KBM-7 (cell line): ENCODE measurements at regions not wholly inside any gene's neighbourhood (a gene's known extent, or its start where the extent isn't known, plus 50 kb on each side); places are given as distances from the start of the nearest gene placed in this dataset.

Source experiments
- DNase-seq: peaks from one replicate; pipeline ENCODE4 v3.0.0-alpha.2; 2015
- in situ Hi-C: fragments of 300-500 bp; cut with MboI; formaldehyde crosslinking; loops from 2 replicates; pipeline ENCODE4 v1.14.3; 2020; ENCODE audit warnings: low sequenced_read_pairs, low pct_unique_long_range_greater_than_20kb, mixed read lengths

- DNase-seq = no peak
- in situ Hi-C loops = no loop called here
These were observed 298.5 kb downstream of the EN1 start for GRCh38 chr2:118548880-118549488.

- in situ Hi-C loops = no loop called here
- DNase-seq = no peak
These were observed 308.2 kb downstream of the EN1 start for GRCh38 chr2:118539290-118539689.

- in situ Hi-C loops = no loop called here
- DNase-seq = no peak
These were observed 311.1 kb downstream of the EN1 start for GRCh38 chr2:118536306-118536705.

GRCh38 chr2:118535818-118536212, 311.6 kb downstream of the EN1 start:
- in situ Hi-C loops = no loop called here
- DNase-seq = no peak

- DNase-seq = no peak
- in situ Hi-C loops = no loop called here
These were observed 312.2 kb downstream of the EN1 start for GRCh38 chr2:118535171-118535817.

- DNase-seq = no peak
- in situ Hi-C loops = no loop called here
These were observed 316.5 kb downstream of the EN1 start for GRCh38 chr2:118530976-118531375.

GRCh38 chr2:118529908-118530599, 317.4 kb downstream of the EN1 start:
- in situ Hi-C loops = no loop called here
- no peak for DNase-seq

- DNase-seq = no peak
- in situ Hi-C loops = no loop called here
These were observed 319.9 kb downstream of the EN1 start for GRCh38 chr2:118527571-118527970.

- DNase-seq = no peak
- in situ Hi-C loops = no loop called here
These were observed 322.1 kb downstream of the EN1 start for GRCh38 chr2:118525346-118525745.

GRCh38 chr2:118524911-118525310, 322.5 kb downstream of the EN1 start:
- DNase-seq = no peak
- in situ Hi-C loops = no loop called here

- in situ Hi-C loops = no loop called here
- DNase-seq = no peak
These were observed 323.7 kb downstream of the EN1 start for GRCh38 chr2:118523761-118524160.

GRCh38 chr2:118521960-118522359, 325.5 kb downstream of the EN1 start:
- DNase-seq = no peak
- in situ Hi-C loops = no loop called here

GRCh38 chr2:118521272-118521671, 326.2 kb downstream of the EN1 start:
- DNase-seq = no peak
- in situ Hi-C loops = no loop called here

GRCh38 chr2:118520246-118520645, 327.2 kb downstream of the EN1 start:
- DNase-seq = no peak
- in situ Hi-C loops = no loop called here

- in situ Hi-C loops = no loop called here
- no peak for DNase-seq
These were observed 327.9 kb downstream of the EN1 start for GRCh38 chr2:118519511-118519910.

GRCh38 chr2:118510807-118511206, 336.6 kb downstream of the EN1 start:
- in situ Hi-C loops = no loop called here
- DNase-seq = no peak

GRCh38 chr2:118509319-118510004, 338.0 kb downstream of the EN1 start:
- in situ Hi-C loops = no loop called here
- no peak for DNase-seq

GRCh38 chr2:118508282-118508681, 339.2 kb downstream of the EN1 start:
- in situ Hi-C loops = no loop called here
- no peak for DNase-seq

- DNase-seq = no peak
- in situ Hi-C loops = no loop called here
These were observed 342.0 kb downstream of the EN1 start for GRCh38 chr2:118505436-118505835.

GRCh38 chr2:118502106-118502505, 345.3 kb downstream of the EN1 start:
- in situ Hi-C loops = no loop called here

More at GRCh38 chr2:118502106-118502505, 345.3 kb downstream of the EN1 start:
- DNase-seq = no peak
